Stimulated activated CD8-positive, alpha-beta memory T cell treated with anti-CD3 and anti-CD28 coated beads, Interleukin-7, amount 100 ng/mL, for 48 hours (primary cell): ENCODE measurements at regions not wholly inside any gene's neighbourhood (a gene's known extent, or its start where the extent isn't known, plus 50 kb on each side); places are given as distances from the start of the nearest gene placed in this dataset.
"Not testable (repeated sequence)": the region's sequence is repeated elsewhere in the genome, so short reads cannot be mapped to it uniquely, and the experiment has no call there.

Experiments used
- DNase-seq, 2 donors: peaks; one replicate each; pipeline ENCODE4 v3.0.0-alpha.2; 2020; ENCODE audit warnings: low read depth in 1 of 2; ENCODE audit errors: extremely low read depth in 1 of 2

GRCh38 chr5:174532455-174533453 is 191.6 kb upstream of the MSX2 start:
- DNase-seq: no peak

DNA sequence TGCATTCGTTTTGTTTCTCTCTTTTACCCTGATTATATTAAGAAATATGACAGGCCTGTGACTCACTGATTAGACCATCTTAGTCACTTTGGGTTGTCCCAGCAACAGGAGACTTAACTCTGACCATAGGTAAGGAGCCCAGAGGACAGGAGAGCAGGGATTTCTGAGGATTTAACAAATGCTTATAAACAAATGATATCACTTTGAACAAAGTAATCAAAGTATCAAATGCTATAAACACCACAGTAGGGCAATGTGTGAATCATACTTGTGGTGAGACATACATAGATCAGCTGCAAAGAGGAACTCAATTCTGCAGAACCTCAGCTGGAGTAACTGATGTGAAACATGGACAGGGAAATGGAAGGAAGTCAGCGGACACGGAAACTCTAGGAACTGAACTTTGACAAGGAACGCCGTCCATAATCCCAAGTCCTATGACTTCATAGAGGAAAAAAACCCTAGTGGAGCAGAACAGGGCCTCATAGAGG is 190.6 kb upstream of the MSX2 start:
- DNase-seq: no peak

- no peak for DNase-seq
Observed at GRCh38 chr5:174535669-174536068, 188.7 kb upstream of the MSX2 start.

DNA sequence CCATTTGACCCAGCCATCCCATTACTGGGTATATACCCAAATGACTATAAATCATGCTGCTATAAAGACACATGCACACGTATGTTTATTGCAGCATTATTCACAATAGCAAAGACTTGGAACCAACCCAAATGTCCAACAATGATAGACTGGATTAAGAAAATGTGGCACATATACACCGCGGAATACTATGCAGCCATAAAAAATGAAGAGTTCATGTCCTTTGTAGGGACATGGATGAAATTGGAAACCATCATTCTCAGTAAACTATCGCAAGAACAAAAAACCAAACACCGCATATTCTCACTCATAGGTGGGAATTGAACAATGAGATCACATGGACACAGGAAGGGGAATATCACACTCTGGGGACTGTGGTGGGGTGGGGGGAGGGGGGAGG is 184.6 kb upstream of the MSX2 start:
- not testable (repeated sequence) for DNase-seq

GRCh38 chr5:174542037-174542436 is 182.3 kb upstream of the MSX2 start:
- DNase-seq: no peak

DNA sequence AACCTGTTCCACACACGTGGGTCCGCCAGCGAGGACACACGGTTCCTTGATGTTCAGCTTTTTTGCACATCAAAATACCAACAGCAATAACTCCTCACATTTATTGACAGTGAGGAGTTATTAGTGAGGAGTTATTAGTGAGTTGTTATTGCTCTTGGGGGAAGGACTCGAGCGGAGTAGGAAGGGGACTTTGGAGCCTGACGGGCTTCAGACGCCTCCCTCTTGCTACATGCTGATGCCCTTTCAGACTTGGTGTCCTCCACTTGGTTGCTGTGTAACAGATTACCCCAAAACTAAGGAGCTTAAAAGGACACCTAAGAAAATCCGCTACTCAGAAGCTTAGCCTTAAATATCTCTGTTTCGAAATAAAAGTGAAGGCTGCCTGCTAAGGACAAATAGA is 181.9 kb upstream of the MSX2 start:
- no peak for DNase-seq

DNA sequence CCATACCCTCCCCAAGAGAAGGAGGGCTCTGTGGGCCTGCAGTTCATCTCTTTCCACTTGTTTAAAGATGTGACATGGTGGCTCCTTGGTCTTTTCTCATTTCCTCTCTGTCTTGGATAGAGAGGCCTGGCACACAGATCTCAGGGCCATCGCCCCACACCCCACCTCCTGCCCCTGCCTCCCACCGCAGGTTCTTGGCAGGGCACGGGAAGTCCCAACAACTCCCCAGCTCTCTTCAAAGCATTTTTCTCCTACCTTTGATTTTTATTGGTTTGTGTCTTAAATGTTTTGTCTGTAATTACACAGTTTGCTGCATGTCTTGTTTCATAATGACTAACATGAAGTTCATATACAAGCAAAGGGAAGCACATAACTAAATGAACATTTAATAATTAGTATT is 178.5 kb upstream of the MSX2 start:
- no peak for DNase-seq

DNA sequence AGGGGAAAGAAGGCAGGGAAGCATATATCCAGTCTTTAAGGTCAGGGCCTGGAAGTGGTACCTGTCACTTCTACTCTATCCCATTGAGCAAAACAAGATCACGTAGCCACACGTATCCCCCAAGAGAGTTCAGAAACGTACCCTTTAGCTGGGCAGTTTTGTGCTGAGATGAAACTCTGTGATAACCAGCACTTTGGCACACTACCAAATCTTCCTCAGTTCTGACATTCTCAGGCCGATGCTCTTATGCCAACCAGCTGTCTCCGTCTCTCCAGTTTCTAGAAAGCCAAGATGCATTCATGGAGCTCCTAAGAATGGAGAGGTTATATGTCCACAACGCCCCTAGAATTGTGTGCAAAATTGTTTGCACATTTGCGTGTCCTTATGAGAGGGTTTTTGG is 176.6 kb upstream of the MSX2 start:
- no peak for DNase-seq

DNA sequence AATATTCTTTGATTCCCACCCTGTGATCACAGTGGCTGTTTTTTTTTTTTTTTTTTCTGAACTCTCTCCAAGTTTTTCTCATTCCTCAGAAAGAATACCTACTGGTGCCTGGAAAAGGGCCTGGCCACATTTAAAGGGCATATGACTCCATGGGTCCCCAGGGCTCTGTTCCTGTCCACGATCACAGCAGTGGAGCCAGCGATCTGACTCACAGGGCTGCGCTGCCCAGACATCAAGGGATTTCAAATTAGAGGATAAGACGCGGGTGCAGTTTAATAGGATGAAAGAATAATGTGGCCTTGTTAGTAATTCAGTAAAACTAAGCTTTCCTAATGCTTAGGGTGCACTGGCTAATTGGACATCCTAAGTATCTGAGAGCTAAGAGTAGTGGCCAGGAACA is 175.1 kb upstream of the MSX2 start:
- no peak for DNase-seq

DNA sequence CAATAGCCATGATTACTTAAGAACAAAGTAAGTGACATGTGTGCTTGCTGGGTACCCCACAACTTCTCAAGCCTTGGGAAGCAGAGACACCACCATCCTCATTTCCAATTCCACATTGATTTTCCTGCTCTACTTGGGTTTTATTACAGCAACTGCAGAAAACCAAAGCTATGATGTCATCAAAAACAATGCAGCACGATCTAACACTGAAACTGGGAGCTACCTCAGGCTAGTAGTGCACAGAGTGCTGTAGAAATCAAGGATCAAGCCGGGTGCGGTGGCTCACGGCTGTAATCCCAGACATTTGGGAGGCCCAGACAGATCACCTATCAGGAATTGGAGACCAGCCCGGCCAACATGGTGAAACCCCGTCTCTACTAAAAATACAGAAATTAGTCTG is 174.4 kb upstream of the MSX2 start:
- no peak for DNase-seq

GRCh38 chr5:174552428-174552827 is 172.0 kb upstream of the MSX2 start:
- no peak for DNase-seq

DNA sequence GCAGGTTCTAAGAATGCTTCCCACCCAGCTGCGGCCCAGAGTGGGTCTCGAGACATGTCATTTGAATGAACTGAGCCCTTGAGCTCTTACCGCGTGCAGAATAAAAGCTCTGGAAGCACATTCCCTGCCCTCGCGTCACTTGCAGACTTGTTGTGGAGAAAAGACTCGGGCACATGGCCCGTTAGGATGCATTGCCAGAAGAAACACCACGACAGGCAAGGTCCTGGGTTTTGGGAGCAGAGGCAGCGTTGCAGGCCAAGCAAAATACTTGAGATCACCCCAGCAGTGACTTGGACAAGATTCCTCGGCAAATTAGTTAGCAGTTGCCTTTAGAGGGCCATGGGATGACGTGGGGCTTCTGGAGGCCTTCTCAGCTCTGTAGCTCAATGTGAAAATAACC is 170.8 kb upstream of the MSX2 start:
- DNase-seq: no peak

DNA sequence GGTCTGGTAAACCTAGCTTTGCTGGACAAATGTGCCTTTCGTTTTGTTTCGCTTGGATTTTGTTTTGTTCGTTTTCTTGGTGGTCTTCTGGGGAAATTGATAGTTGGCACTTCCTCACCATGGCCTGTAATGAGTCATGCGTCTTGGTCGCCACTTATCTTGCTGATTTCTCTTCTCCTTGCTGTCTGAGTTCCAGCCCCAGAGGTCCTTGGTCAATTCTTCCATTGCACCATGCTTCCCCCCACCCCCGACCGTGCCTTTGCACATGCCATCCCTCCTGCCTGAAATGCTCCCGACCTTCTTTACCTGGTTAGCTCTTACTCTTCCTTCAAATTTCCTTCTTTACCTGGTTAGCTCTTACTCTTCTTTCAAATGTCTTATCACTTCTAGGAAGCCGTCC is 168.7 kb upstream of the MSX2 start:
- DNase-seq: no peak

- DNase-seq: no peak
Observed at GRCh38 chr5:174556756-174557155, 167.6 kb upstream of the MSX2 start.

GRCh38 chr5:174558190-174558589 is 166.2 kb upstream of the MSX2 start:
- DNase-seq: no peak

DNA sequence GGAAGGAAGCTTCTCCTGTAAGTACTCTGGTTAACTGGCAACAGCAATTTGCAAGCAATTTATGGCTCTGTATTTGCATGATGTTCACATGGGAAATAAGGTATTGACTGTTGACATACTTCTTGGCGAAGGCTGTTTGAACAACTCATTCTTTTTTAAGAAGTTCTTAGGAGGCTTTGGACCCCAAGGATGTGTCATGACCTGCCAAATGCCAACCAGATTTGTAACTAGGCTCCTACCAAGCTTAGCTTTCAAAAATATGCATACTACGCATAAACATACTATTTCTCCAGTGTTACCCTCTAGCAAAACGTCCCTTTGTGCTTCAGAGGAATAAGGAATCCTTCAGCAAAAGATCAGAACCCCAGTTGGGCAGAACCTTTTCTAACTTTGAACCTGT is 165.2 kb upstream of the MSX2 start:
- DNase-seq: no peak

DNA sequence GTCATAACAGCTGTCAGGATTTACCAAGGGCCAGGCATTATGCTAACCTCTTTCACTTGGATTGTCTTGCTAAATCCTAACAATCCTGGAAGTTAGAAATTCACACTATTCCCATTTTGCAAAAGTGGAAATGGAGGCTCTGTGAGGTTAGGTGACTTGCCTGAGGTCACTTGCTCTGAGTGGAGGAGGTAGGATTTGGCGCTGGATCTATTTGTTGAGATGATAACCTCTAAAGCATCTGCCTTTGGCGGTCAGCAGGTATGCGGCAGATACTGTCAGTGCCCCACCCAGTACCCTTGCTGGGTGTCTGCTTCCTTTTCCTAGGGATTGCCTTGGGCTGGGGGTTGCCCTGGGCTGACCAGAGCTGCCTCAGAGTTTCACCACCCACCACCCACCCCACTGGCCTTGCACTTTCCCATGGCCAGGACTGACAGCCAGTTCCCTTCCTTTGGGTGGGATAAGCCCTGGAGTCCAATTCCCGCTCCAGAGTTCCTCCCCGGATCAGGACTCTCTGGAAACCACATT is 164.8 kb upstream of the MSX2 start:
- no peak for DNase-seq

- DNase-seq: no peak
Observed at GRCh38 chr5:174560861-174561260, 163.5 kb upstream of the MSX2 start.

GRCh38 chr5:174563040-174563439 is 161.3 kb upstream of the MSX2 start:
- not testable (repeated sequence) for DNase-seq

- no peak for DNase-seq
Observed at GRCh38 chr5:174563899-174564298, 160.5 kb upstream of the MSX2 start.

DNA sequence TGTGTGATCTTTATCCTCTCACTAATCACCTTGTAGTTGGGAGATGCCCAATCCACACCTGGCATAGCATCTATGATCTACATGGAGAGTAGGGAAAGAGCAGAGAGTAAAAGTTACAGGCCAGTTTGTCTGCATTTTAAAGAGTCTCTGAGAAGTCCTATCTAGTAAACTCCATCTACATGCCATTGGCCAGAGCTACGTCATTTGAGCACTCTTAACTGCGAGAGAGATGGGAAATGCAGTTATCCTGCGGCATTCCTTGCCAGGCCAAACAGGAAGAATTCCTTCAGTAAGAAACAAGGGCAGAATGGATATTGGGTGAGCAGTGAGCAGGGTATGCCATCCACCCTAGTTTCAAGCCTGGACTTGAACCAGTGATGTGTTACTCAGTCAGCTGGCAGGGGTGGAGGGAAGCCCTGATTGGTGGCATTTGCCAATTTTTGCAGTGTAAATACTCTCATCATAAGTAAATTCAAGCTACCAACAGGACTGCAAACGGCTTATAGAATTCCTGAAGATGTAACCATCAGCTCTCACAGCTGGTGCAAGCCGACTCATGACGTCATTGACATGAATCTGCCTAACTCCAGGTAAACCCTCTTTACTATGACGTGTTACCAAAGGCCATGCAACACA is 156.8 kb upstream of the MSX2 start:
- DNase-seq: no peak

DNA sequence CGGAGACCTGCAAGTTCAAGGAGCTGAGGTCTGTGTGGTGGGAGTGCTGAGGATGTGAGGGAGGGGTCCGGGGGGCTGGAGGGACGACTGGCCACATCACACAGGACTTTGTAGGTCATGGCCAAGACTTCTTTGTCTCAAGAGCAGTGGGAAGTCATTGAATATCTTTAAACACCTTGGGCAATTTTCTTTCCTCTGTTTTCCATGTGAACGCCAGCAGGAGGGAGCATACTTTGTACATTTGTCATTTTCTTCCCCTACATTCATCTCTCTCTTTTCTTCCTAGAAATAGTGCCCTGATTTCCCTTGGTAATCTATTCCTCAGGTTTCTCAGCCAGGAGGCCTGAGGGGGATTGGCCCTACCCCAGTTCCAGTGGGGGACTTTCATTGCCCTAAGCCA is 153.7 kb upstream of the MSX2 start:
- DNase-seq: no peak
